ENCODE measurements at regions not wholly inside any gene's neighbourhood (a gene's known extent, or its start where the extent isn't known, plus 50 kb on each side); places are given as distances from the start of the nearest gene placed in this dataset.

- no peak for TF ChIP-seq ZNF274 (IDR thresholded peaks at IDR 0.05; ENCODE audit: low read depth, low read length)
- no peak for TF ChIP-seq YY1 (IDR thresholded peaks at IDR 0.05; ENCODE audit: insufficient read depth, insufficient read length)
These were observed 626.1 kb downstream of the MCTP2 start for GRCh38 chr15:94857466-94857865.
